Activated T-helper 1 cell treated with Interleukin-2 at 50 U/mL for 16 hours (primary cell): ENCODE measurements at regions not wholly inside any gene's neighbourhood (a gene's known extent, or its start where the extent isn't known, plus 50 kb on each side); places are given as distances from the start of the nearest gene placed in this dataset.
"Not testable (repeated sequence)": the region's sequence is repeated elsewhere in the genome, so short reads cannot be mapped to it uniquely, and the experiment has no call there.

Source experiments
- DNase-seq: peaks from one replicate; pipeline ENCODE4 v3.0.0-alpha.2; 2020; ENCODE audit warnings: low read depth

- no peak for DNase-seq
Observed at GRCh38 chr1:98112626-98113025, 191.8 kb upstream of the DPYD start.

- no peak for DNase-seq
Observed at GRCh38 chr1:98110674-98111073, 189.8 kb upstream of the DPYD start.

GRCh38 chr1:98108378-98108777 lies 187.5 kb upstream of the DPYD start:
- not testable (repeated sequence) for DNase-seq

GRCh38 chr1:98107256-98107655 lies 186.4 kb upstream of the DPYD start:
- no peak for DNase-seq

GRCh38 chr1:98104289-98104688 lies 183.5 kb upstream of the DPYD start:
- DNase-seq, result no peak

GRCh38 chr1:98103617-98104285 lies 182.9 kb upstream of the DPYD start:
- DNase-seq, result no peak

GRCh38 chr1:98102345-98103030 lies 181.7 kb upstream of the DPYD start:
- no peak for DNase-seq

GRCh38 chr1:98101364-98101763 lies 180.5 kb upstream of the DPYD start:
- DNase-seq, result no peak

- no peak for DNase-seq
Observed at GRCh38 chr1:98099501-98099900, 178.7 kb upstream of the DPYD start.

GRCh38 chr1:98098473-98098872 lies 177.6 kb upstream of the DPYD start:
- DNase-seq, result no peak

GRCh38 chr1:98090351-98090750 lies 169.5 kb upstream of the DPYD start:
- DNase-seq, result no peak

GRCh38 chr1:98088381-98088780 lies 167.5 kb upstream of the DPYD start:
- no peak for DNase-seq

- DNase-seq, result no peak
Observed at GRCh38 chr1:98086796-98087441, 166.1 kb upstream of the DPYD start.

- no peak for DNase-seq
Observed at GRCh38 chr1:98086156-98086555, 165.3 kb upstream of the DPYD start.

GRCh38 chr1:98084188-98084587 lies 163.4 kb upstream of the DPYD start:
- no peak for DNase-seq

- no peak for DNase-seq
Observed at GRCh38 chr1:98081944-98082343, 161.1 kb upstream of the DPYD start.

- no peak for DNase-seq
Observed at GRCh38 chr1:98078596-98078995, 157.8 kb upstream of the DPYD start.

GRCh38 chr1:98077691-98078090 lies 156.9 kb upstream of the DPYD start:
- DNase-seq, result no peak

GRCh38 chr1:98075626-98076025 lies 154.8 kb upstream of the DPYD start:
- DNase-seq, result no peak

- no peak for DNase-seq
Observed at GRCh38 chr1:98073823-98074222, 153.0 kb upstream of the DPYD start.

- no peak for DNase-seq
Observed at GRCh38 chr1:98073106-98073505, 152.3 kb upstream of the DPYD start.

GRCh38 chr1:98072047-98072446 lies 151.2 kb upstream of the DPYD start:
- no peak for DNase-seq

GRCh38 chr1:98068016-98068415 lies 147.2 kb upstream of the DPYD start:
- DNase-seq, result no peak
